ENCODE measurements at regions not wholly inside any gene's neighbourhood (a gene's known extent, or its start where the extent isn't known, plus 50 kb on each side); places are given as distances from the start of the nearest gene placed in this dataset.

- no peak for TF ChIP-seq POLR2A (IDR thresholded peaks at IDR 0.05)
- TF ChIP-seq POLR2AphosphoS5 (IDR thresholded peaks at IDR 0.05; ENCODE audit: insufficient read depth in 1 of 2, low read depth in 1 of 2): no peak
- no peak for TF ChIP-seq CTCF (IDR thresholded peaks at IDR 0.05)
Measured at GRCh38 chr4:54587107-54587891, 70.5 kb upstream of the KIT start.
